Subcutaneous abdominal adipose tissue (tissue), 5 donors: ENCODE measurements at regions not wholly inside any gene's neighbourhood (a gene's known extent, or its start where the extent isn't known, plus 50 kb on each side); places are given as distances from the start of the nearest gene placed in this dataset.

Experiments
- H3K27ac ChIP-seq: one replicate; pipeline ENCODE4 v1.7.0; 2013; ENCODE audit warnings: low read depth, mild to moderate bottlenecking, inconsistent platforms, low read length, moderate library complexity
- H3K27me3 ChIP-seq, 5 donors: one replicate each; pipeline ENCODE4 v1.7.0; 2013; ENCODE audit warnings: low read length in 5 of 5, inconsistent platforms in 1 of 5; ENCODE audit not compliant: control insufficient read depth in 5 of 5, insufficient read depth in 4 of 5
- H3K36me3 ChIP-seq, 5 donors: one replicate each; pipeline ENCODE4 v1.7.0; 2013; ENCODE audit warnings: low read length in 5 of 5; ENCODE audit not compliant: control insufficient read depth in 5 of 5, insufficient read depth in 5 of 5
- H3K4me1 ChIP-seq, 5 donors: one replicate each; pipeline ENCODE4 v1.7.0; 2013; ENCODE audit warnings: low read length in 5 of 5, mild to moderate bottlenecking in 3 of 5, moderate library complexity in 1 of 5; ENCODE audit not compliant: control insufficient read depth in 5 of 5, insufficient read depth in 5 of 5
- H3K4me3 ChIP-seq, 5 donors: one replicate each; pipeline ENCODE4 v1.7.0; 2013; ENCODE audit warnings: low read length in 5 of 5, low read depth in 1 of 5
- H3K9ac ChIP-seq, 5 donors: one replicate each; pipeline ENCODE4 v1.7.0; 2013; ENCODE audit warnings: low read length in 5 of 5, mild to moderate bottlenecking in 4 of 5, moderate library complexity in 3 of 5
- H3K9me3 ChIP-seq, 5 donors: one replicate each; pipeline ENCODE4 v1.7.0; 2013; ENCODE audit warnings: low read length in 5 of 5; ENCODE audit not compliant: control insufficient read depth in 5 of 5
- donor health status: healthy.
- donor health status: healthy.
- donor health status: healthy.
- donor health status: healthy.
- donor health status: healthy.

DNA sequence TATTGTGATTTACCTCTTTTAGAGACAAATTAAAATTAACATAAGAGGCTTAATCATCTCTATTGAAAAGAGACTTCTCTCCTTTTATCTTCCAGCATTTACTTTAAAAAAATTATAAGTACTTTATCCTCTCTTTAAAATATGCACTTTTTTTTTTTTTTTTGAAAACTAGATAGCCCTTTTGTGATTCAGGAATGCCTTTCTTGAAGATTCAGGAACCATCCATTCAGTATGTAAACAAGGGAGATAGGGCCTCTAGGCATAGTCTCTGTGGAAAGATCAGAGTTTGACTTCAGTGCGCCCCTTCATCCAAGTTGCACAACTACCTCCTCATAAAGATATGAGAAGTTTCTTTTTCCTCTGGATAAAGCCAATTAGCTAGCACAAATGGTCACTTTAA, 1163.7 kb downstream of the SI start:
- Histone ChIP-seq H3K27ac (no peak overlapping the region), H3K36me3 (no peaks in the 10 kb centered on the region), H3K4me1 (no peaks in the 10 kb centered on the region), H3K9ac (no peak overlapping the region), H3K4me3 (no peak overlapping the region), H3K27me3 (no peaks in the 10 kb centered on the region), H3K9me3 (no peaks in the 10 kb centered on the region)

DNA sequence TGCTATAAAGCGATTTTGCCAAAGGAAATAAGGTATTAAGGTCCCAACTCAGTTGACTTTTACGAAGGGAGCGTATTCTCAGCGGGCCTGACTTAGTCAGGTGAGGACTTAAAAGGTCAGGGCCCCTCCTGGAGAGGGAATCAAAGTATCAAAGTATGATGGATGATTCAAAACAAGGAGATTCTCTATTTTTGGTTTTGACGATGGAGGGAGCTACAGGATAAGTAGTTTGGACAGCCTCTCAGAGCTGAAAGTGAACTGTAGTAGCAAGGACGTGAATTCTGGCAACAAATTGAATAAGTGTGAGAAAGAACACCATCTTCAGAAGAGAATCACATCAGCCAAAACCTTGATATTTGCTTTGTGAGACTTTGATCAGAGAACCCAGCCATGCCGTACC, 1186.5 kb downstream of the SI start:
- Histone ChIP-seq H3K4me1 (no peaks in the 10 kb centered on the region), H3K9me3 (no peaks in the 10 kb centered on the region), H3K36me3 (no peaks in the 10 kb centered on the region), H3K9ac (no peak overlapping the region), H3K27me3 (no peaks in the 10 kb centered on the region), H3K4me3 (no peak overlapping the region), H3K27ac (no peak overlapping the region)

DNA sequence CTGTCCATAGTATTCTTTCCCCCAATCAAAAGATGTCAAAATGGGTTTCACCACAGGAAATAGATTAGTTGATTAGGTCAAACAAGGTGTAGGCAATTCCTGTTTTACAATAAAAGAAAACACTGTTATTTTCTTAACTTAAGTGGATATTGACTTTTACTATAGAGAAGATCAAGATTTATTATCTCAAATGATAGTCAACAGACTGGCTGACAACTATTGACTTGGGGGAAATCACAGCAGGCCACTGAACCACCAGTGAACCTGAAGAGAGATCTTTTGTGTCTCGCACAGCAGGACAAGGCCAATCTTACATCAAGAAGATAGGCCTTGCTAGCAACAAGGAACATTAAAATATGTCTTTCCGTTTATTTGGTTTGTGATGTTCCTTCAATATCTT, 1187.6 kb downstream of the SI start:
- Histone ChIP-seq H3K9me3 (no peaks in the 10 kb centered on the region), H3K36me3 (no peaks in the 10 kb centered on the region), H3K9ac (no peak overlapping the region), H3K4me3 (no peak overlapping the region), H3K4me1 (no peaks in the 10 kb centered on the region), H3K27ac (no peak overlapping the region), H3K27me3 (no peaks in the 10 kb centered on the region)

GRCh38 chr3:163879172-163879571, 1199.1 kb downstream of the SI start:
- no peak overlapping the region for H3K4me3 ChIP-seq
- H3K27me3 ChIP-seq = no peaks in the 10 kb centered on the region
- peaks cover 2 to 16% (median 5%) of the 10 kb centered on the region in 5 donors for H3K9me3 ChIP-seq
- H3K4me1 ChIP-seq = no peaks in the 10 kb centered on the region
- H3K36me3 ChIP-seq = no peaks in the 10 kb centered on the region
- H3K9ac ChIP-seq = no peak overlapping the region
- H3K27ac ChIP-seq = no peak overlapping the region

GRCh38 chr3:163878396-163878795, 1199.9 kb downstream of the SI start:
- Histone ChIP-seq H3K9ac (no peak overlapping the region), H3K4me3 (no peak overlapping the region), H3K9me3 (peaks cover 3 to 16% (median 5%) of the 10 kb centered on the region in 5 donors), H3K36me3 (no peaks in the 10 kb centered on the region), H3K27ac (no peak overlapping the region), H3K4me1 (no peaks in the 10 kb centered on the region), H3K27me3 (no peaks in the 10 kb centered on the region)

DNA sequence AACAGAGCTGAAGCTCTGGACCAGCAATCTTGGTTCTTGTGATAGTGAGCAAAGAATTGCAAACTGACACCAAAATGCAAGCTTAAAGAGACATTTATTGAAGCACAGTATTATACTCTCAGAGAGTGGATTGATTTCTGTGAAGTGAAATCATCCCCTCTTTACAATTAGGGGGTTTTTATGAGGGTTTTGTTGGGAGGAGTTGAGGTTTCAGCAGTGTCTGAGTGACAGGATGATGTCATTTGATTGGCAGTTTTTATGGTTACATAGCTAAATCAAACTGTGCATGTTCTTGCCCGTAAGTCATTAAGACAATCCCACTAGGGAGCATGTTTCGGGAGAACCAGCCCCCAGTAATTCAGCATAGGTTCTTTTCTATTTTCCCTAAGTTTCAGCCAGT, 1200.5 kb downstream of the SI start:
- H3K9ac ChIP-seq = no peak overlapping the region
- H3K4me1 ChIP-seq = no peaks in the 10 kb centered on the region
- H3K27ac ChIP-seq = no peak overlapping the region
- no peak overlapping the region for H3K4me3 ChIP-seq
- H3K27me3 ChIP-seq = no peaks in the 10 kb centered on the region
- no peaks in the 10 kb centered on the region for H3K36me3 ChIP-seq
- peaks cover 3 to 16% (median 5%) of the 10 kb centered on the region in 5 donors for H3K9me3 ChIP-seq

DNA sequence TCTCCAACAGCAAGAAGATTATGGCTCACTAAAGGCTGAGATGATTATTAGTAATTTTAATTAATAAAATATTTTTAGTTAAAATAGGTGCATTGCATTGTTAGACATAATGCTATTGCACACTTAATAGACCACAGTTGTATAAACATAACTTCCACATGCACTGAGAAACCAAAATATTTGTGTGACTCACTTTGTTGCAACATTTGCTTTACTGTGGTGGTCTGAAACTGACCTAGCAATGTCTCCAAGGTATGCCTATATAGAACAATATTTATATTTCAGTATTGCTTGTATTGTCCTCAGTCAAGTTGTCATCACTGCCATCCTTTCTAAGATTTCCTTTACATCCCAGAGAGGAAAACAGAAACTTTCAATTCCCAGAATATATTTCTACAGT, 1215.2 kb downstream of the SI start:
- H3K27me3 ChIP-seq = no peaks in the 10 kb centered on the region
- H3K9me3 ChIP-seq = peaks cover 0 to 5% (median 2%) of the 10 kb centered on the region in 5 donors
- no peaks in the 10 kb centered on the region for H3K36me3 ChIP-seq
- no peaks in the 10 kb centered on the region for H3K4me1 ChIP-seq
- H3K27ac ChIP-seq = no peak overlapping the region
- no peak overlapping the region for H3K4me3 ChIP-seq
- H3K9ac ChIP-seq = no peak overlapping the region

DNA sequence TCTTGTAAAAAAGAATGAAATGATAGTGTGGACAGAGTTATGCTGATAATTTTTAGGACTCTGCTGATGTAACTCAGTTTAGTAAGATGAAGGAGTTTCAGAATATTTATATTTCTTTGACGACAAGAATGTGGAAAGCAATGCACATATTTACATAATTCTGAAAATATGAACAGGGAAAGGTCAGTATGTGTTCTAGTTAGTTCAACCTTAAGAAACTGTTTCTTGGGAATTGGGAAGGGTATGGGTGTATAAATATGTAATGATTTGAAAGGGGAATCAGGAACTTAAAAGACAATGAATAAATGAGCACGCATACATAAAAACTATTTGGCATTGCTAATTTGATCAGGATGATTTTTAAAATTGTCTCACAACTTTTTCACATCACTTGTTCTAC, 1226.1 kb downstream of the SI start:
- Histone ChIP-seq H3K4me3 (no peak overlapping the region), H3K27ac (no peak overlapping the region), H3K27me3 (no peaks in the 10 kb centered on the region), H3K4me1 (no peaks in the 10 kb centered on the region), H3K36me3 (no peaks in the 10 kb centered on the region), H3K9me3 (no peaks in the 10 kb centered on the region), H3K9ac (no peak overlapping the region)

- Histone ChIP-seq H3K27ac (no peak overlapping the region), H3K27me3 (no peaks in the 10 kb centered on the region), H3K36me3 (no peaks in the 10 kb centered on the region), H3K4me3 (no peak overlapping the region), H3K9ac (no peak overlapping the region), H3K4me1 (no peaks in the 10 kb centered on the region), H3K9me3 (peaks cover 0 to 3% (median 0%) of the 10 kb centered on the region in 5 donors)
Observed at GRCh38 chr3:163838769-163839168, 1239.5 kb downstream of the SI start.

DNA sequence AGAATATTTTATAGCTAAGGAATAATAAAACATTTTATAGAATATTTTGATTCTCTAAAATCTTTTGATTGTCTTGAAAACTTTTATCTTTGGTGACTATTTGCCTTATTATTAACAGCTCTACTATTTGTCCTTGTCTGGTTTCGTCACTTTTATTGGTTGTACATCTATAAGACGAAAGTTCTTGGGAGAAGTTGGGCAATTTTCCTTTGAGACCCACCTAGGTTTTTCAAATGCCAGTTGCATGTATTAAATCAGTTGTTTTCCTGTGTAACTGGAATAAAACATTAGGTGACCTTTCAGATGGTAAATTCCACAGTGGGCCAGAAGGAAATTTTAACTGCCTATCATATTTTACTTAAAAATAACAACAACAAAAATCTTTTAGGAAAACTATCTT, 1245.7 kb downstream of the SI start:
- H3K27ac ChIP-seq = no peak overlapping the region
- no peak overlapping the region for H3K9ac ChIP-seq
- no peaks in the 10 kb centered on the region for H3K27me3 ChIP-seq
- no peak overlapping the region for H3K4me3 ChIP-seq
- H3K36me3 ChIP-seq = no peaks in the 10 kb centered on the region
- H3K4me1 ChIP-seq = no peaks in the 10 kb centered on the region
- no peaks in the 10 kb centered on the region for H3K9me3 ChIP-seq

- Histone ChIP-seq H3K36me3 (no peaks in the 10 kb centered on the region), H3K27ac (no peak overlapping the region), H3K4me1 (no peaks in the 10 kb centered on the region), H3K27me3 (no peaks in the 10 kb centered on the region), H3K9ac (no peak overlapping the region), H3K4me3 (no peak overlapping the region), H3K9me3 (no peaks in the 10 kb centered on the region)
Observed at GRCh38 chr3:163821841-163822240, 1256.5 kb downstream of the SI start.
